GM13977 (cell line): ENCODE measurements at regions not wholly inside any gene's neighbourhood (a gene's known extent, or its start where the extent isn't known, plus 50 kb on each side); places are given as distances from the start of the nearest gene placed in this dataset.

ENCODE experiments used
- DNase-seq: peaks from one replicate; pipeline ENCODE4 v3.0.0; 2012; ENCODE audit warnings: low spot score
- CTCF ChIP-seq: IDR thresholded peaks from 2 replicates; pipeline ENCODE4 v1.5.1; 2012; ENCODE audit warnings: mild to moderate bottlenecking, control low read depth; ENCODE audit not compliant: insufficient read depth; ENCODE audit errors: extremely low read depth, missing control alignments
- in situ Hi-C: fragments of 300-500 bp; cut with MboI; formaldehyde crosslinking; loops from one replicate; pipeline ENCODE4 v1.12.0; 2022; ENCODE audit warnings: low sequenced_read_pairs, low pct_unique_long_range_greater_than_20kb, mixed read lengths, inconsistent platforms; ENCODE audit not compliant: unreplicated experiment

DNA sequence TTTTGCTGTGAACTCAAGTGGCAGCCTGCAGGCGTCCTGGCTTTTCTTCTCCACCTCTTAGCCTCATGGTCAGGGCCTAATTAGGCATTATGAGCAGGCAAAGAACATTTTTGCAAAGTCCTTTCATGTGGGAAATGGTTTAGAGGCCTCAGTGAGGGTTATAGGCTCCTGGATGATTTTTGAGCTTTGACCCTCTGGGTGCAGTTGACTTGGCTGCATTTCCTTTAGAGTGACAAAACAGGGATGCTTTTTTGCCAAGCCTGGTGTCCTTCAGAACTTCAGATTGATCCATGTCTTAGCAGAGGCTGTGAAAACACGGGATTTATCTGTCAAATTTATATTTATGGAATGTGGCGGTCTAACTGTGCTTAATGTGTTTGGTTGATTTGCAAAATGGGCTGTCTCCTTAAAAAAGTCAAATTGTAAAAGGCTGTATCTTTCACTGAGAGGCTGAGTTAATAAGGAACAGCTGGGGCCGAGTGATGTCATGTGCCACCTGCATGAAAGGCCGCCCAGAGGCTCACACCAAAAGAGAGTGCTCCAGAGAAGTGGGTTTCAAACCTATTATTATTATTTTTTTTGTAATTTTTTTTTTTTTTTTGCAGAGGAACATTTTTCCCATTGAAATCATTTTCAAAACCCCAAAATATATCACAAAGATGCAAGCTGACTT is 192.2 kb upstream of the ARX start:
- in situ Hi-C loops, result no loop called here
- no peak for TF ChIP-seq CTCF
- no peak for DNase-seq

GRCh38 chrX:25206778-25207177 is 191.0 kb upstream of the ARX start:
- in situ Hi-C loops, result no loop called here
- TF ChIP-seq CTCF, result no peak
- no peak for DNase-seq

GRCh38 chrX:25204182-25204581 is 188.4 kb upstream of the ARX start:
- no peak for TF ChIP-seq CTCF
- DNase-seq, result no peak
- in situ Hi-C loops, result no loop called here

GRCh38 chrX:25202827-25203226 is 187.1 kb upstream of the ARX start:
- in situ Hi-C loops, result no loop called here
- no peak for DNase-seq
- TF ChIP-seq CTCF, result no peak

DNA sequence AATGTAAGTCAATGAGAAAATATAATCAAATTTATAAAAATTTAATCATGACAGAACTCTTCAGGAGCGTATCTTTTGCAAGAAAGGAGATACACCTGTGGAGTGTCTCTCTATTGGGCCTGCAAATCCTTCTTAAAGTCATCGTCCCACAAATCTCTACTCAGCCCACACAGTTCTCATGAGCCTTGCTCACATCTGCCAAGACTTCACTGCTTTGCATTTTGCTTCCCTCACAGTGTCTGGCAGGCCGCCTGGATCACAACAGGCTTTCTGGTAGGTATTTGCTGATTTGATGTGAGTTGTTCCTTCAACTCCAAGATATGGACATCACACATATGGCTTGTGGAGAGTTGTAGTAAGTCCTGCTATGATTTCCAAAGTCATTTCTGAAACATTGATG is 183.1 kb upstream of the ARX start:
- TF ChIP-seq CTCF, result no peak
- in situ Hi-C loops, result no loop called here
- no peak for DNase-seq

DNA sequence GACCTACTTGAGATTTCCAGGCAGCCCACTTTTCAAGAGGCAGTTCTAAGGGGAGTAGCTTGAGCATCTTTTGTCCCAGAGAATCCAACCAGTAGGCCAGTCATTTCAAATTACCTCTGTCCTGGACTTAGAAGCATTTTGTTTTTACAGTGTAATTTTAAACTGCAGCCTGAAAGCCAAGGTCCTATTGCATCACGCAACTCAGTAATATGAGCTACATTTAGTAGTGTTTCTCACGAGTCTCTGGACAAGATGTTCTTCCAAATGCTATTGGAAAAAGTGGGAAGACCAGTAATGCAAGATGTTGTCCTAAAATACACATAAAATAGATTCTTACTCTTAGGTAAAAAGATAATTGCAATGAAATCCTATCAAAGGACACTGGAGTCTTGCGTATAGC is 182.5 kb upstream of the ARX start:
- in situ Hi-C loops, result no loop called here
- no peak for DNase-seq
- TF ChIP-seq CTCF, result no peak
